GM21381 (cell line): ENCODE measurements at regions not wholly inside any gene's neighbourhood (a gene's known extent, or its start where the extent isn't known, plus 50 kb on each side); places are given as distances from the start of the nearest gene placed in this dataset.

ENCODE experiments used
- ATAC-seq: cut with Tn5 transposase; IDR thresholded peaks from one replicate; pipeline ENCODE4 v1.9.1; 2021; ENCODE audit warnings: mild to moderate bottlenecking, moderate library complexity; ENCODE audit not compliant: unreplicated experiment

DNA sequence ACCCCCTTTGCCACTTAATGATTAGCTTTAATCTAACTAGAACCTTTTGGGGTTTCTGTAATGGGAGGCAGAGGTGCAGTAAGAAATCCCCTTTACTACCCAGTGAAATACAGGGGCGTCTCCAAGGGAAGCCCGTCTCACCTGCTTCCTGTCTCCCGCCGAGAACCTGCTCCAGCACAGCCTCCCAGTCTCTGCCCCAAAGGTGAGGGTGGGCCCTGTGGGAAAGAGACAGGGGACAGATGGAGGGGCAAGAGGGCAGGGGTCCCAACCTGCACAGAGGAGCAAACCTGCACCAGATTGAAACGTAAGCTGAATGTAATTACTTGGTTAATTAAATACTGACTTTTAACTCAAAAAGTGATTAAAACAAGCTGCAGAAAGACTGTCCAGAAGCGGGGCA lies 474.2 kb upstream of the SULF2 start:
- no peak for ATAC-seq

DNA sequence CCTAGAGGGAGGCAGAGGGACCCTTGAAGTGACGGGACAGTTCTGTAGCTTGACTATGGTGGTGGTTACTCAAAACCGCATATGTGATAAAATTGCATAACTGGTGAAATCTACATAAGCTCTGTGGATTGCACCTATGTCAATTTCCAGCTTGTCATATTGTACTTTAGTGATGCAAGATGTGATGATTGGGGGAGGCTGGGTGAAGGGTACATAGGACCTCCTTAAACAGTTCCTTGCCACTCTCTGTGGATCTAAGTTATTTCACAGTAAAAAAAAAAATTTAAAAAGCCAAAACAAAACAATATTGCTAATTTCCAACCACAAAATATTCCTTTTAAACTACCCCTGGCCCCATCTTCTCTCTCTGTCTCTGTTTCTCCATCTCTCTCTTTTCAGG lies 472.6 kb upstream of the SULF2 start:
- ATAC-seq = no peak

GRCh38 chr20:48247961-48248360 lies 462.7 kb upstream of the SULF2 start:
- ATAC-seq = no peak

DNA sequence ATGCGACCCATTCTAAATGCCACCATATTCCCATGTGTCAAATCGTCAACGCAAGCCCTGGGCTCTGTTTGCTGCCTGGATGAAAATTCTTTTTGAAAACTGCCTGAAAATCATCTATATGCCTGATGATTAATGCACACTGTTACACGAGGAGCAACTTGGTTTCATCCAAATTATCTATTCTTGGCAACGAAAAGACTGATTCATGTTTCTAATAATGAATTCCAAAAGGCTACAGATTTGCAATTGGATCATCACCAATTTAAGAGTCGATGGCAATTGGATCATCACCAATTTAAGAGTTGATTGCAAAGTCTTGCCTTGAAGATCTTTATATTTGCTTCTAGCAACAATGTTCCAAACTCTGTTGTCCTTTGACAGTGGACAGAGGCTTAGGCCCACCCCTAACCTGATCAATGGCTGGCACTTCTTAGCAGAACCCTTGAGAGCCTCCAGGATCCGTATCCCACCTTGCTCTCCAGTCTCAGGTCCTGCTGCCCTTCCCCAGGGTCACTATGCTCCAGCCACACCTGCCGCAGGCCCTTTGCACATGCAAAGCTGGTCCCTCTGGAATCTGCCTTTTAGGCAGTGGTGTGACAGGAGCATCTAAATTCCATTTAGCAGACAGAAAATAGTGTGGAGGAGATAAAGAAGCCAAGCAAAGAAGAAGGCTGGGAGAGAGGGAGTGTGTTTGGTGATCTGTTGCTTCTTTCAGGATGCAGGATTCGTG lies 460.9 kb upstream of the SULF2 start:
- ATAC-seq = no peak

GRCh38 chr20:48242623-48243022 lies 457.3 kb upstream of the SULF2 start:
- no peak for ATAC-seq

DNA sequence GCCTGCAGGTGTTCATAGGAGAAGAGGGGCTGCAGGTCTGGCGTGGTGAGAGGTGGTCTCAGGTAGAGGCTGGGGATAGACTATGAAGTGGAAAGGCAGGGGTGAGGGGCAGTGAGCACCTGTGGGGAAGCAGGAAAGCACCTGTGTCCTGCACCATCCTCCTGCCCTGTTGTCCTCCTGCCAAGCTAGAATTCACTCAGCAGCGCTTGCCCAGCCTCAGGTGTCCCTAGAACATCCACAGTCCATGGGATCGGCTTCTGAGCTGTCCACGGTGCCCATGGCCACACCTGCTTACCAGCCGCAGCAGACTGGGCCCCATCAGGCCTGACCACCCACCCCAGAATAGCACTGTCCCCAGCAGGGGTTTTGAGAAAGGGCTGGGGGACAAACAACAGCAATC lies 456.2 kb upstream of the SULF2 start:
- no peak for ATAC-seq

DNA sequence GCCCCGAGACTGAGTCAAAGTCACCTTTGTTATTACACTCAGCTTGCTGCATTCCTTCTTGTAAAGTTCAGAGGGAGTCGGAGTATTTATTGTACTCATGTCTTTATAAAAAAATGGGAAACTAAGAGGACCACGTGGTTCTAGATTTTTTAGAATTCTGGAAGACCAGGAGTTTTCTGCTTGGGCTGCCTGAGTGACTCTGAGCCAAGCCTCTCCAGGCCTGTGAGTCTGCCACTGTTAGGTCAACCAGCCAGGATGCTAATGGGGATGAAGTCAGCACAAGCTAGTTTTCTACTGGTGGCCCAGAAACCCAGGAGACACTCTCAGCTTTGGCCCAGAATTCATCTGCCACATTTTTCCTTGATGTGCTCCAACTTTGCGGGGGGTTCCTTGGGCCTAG lies 453.5 kb upstream of the SULF2 start:
- no peak for ATAC-seq

DNA sequence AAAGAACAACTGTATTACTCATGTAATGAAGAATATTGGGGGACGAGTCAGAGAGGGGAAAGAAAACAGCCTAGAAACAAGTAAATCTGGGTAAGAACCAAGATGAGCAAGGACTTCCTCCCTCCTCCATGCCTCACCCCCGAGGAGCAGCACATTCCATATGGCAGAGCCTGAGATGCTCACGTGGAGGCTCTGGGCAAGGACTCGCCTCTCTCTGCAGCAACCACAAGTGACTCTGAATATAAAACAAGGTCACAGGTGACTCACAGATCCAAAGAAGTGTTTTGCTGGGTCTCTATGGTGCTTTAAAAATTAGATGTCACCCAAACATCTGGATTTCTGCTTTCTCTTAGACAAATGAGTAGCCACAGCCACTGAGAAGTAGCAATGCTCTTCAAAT lies 453.0 kb upstream of the SULF2 start:
- ATAC-seq = no peak

- no peak for ATAC-seq
Observed at GRCh38 chr20:48236000-48236970, 451.0 kb upstream of the SULF2 start.

- no peak for ATAC-seq
Observed at GRCh38 chr20:48234951-48235350, 449.7 kb upstream of the SULF2 start.

GRCh38 chr20:48231253-48231930 lies 446.1 kb upstream of the SULF2 start:
- no peak for ATAC-seq

DNA sequence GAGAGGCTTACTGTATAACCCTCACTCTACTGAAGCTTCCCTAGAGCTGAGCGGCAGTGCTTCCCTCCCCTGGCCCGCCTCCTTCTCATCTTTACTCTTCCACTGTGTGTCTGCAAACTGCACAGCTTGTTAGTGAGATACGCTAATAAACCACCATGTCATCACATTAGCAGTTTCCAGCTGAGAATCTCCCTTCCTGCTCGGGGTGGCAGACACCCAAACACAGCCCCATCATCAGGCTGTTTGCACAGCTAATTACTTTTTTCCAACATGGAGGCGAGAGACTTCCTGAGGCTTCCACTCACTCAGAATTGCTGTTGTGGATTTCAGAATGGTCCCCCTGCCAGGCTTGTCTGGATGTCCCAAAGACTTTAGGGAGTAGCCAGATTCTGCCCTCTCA lies 444.9 kb upstream of the SULF2 start:
- ATAC-seq = no peak

- no peak for ATAC-seq
Observed at GRCh38 chr20:48227381-48227780, 442.1 kb upstream of the SULF2 start.

DNA sequence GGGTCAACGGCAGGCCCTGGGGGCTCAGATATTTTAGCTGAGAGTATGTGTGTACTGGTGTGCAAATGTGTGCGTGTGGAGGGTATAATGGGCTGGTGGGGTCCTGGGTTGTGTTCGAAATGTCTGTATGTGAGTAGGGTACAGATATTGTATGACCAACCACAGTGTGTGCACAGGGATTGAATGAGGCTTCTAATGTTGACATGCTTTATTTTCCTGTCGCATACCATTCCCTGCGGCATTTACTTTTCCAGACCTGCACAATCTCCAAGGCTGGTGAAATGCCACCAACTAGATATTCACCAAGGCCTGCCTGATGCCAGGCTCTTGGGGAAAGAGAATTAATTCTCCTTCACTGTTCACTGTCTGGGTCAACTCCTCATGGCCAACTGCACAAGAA lies 441.4 kb upstream of the SULF2 start:
- ATAC-seq = no peak

DNA sequence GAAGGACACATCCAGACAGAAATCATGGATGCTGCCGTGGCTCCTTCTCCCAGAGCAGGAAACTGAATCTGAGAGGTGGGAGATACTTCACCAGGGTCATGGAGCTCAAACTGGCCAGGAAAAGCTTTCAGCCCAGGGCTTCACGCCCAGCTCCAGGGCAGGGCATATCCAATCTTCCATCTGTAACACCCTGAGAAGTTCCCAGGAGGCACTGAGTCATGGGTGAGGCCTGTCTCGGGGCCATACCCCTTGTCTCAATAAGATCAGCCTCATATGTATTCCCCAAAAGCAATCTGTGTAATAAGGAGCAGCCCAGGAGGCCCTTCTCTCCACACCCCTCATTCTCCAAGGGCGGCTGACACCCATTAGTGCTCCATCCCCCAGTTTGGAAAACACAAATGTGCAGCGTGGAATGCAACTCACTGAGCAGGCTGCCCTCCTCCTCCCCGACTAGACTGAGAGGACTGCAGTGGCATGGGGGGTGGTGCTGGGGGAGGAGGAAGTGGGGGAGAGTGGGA lies 439.3 kb upstream of the SULF2 start:
- no peak for ATAC-seq

DNA sequence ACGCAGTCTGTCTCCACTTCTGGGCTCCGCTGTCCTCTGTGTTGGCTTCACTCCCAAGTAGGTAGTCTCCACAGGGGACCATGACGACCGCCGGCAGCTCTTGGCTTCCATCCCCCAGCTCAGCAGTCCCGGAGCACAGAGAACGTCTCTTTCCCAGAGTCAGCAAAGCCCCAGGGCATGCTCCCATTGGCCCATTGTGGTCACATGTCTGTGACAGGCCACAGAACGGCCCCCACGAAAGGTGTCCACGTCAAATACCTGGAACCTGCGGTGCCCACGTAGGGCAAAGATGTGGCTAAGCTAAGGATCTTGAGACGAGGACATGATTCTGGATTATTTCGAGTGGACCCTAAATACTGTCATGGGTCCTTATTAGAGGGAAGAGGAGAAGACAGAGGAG lies 438.4 kb upstream of the SULF2 start:
- no peak for ATAC-seq

DNA sequence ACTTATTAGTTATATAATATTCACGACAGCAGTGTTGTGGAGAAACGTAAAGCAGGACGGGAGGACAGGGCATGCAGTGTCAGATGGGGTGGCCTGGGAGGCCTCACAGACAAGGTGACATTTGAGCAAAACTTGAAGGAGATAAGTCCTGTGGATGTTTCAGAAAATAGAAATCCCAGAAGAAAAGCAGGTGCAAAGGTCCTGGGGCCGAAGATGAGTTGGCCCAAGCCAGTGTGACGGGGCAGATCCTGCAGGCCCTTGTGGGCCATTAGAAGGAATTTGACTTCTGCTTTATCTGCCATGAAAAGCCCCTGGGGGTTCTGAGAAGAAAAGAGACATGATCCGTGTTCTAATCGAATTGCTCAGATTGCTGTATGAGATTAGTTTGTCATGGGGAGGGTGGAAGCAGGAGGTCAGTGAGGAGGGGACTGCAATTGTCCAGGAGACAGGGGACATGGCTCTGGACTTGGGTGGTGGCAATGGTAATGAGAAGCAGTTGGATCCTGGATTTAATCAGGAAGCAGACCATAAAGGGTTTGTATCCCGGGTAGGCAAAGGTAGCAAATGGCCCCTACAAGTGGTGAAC lies 437.4 kb upstream of the SULF2 start:
- no peak for ATAC-seq

DNA sequence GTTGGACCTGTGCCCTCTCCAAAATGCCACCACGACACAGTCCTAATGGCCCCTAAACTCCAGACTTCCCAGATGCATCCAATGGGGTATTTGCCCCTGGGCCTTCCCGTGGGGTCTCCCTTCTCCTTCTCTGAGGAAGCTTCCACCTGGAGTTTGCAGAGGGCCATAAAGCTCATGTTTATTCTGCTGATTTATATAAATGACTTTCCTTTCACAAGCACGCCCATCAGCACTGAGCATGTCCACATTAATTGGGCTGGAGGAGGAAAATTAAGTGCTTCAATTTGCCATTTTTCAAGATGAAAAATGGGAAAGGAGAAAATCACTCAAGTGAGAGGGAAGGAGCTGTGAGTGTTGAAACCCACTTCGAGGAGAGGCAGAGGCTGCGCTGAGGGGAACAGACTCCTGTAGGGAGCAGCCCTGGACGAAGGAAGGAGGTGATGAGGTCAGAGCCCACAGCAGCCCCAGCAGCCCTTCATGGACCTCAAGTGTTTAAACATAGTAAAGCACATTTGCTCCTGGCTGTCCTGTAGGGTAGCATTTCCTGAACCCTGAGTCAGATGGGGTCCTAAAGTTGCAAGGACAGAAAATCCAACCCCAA lies 434.9 kb upstream of the SULF2 start:
- no peak for ATAC-seq

DNA sequence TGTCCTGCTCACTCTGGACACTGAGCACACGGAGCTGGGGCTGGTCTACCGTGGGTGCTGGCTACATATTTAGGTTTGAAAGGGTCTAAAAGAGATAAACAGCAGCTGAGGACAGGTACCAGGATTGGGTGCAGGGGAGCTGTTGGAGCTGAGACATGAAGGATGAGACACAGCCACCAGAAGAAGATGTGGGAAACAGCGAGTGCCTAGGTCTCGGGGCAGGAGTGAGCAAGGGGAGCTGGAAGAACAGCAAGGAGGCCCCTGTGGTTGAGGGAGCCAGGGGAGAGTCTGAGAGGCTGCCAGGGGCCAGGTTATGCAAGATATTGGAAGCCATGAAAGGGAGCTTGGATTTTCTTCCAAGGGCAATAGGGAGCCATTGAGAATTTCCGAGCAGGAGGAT lies 434.0 kb upstream of the SULF2 start:
- no peak for ATAC-seq

GRCh38 chr20:48217190-48217589 lies 431.9 kb upstream of the SULF2 start:
- ATAC-seq = no peak

DNA sequence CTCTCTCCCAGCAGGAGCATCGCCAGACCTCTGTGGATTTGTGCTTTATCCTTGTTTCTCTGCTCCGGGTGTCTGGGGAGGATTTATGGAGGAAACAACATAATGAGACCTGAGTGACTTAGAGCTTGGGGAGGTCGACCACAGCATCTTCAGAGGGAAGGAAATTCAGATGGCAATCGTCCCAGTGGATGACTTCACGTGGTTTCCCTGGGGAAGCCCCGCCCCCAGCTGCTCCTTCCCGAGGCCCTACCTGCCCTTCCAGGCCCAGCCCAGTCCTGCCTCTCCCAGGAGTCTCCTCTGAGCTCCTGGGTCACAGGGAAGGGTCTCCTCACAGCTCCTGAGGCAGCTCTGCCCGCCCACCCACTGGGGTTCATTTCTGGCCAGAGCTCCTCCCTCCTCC lies 430.3 kb upstream of the SULF2 start:
- ATAC-seq = no peak
